ENCODE measurements at regions not wholly inside any gene's neighbourhood (a gene's known extent, or its start where the extent isn't known, plus 50 kb on each side); places are given as distances from the start of the nearest gene placed in this dataset.

- Histone ChIP-seq H3K9me3 (replicated peaks; ENCODE audit: control insufficient read depth, insufficient read depth, low read length) (no peaks in the 10 kb centered on the region), H3K4me3 (replicated peaks in 1 of 3; ENCODE audit: insufficient read depth in 1 of 3, low read depth in 1 of 3, low read length in 3 of 3) (no peak overlapping the region), H3K9ac (replicated peaks; ENCODE audit: extremely low read depth, insufficient read depth, low read length) (no peak overlapping the region), H3K27ac (ENCODE audit: insufficient read depth, low read depth, low read length) (no peak overlapping the region), H3K27me3 (ENCODE audit: control insufficient read depth in 2 of 2, insufficient read depth in 2 of 2, low read length in 2 of 2) (no peaks in the 10 kb centered on the region), H2AFZ (ENCODE audit: low read depth, low read length) (no peak overlapping the region), H3K79me2 (ENCODE audit: control insufficient read depth, insufficient read depth, low read length) (no peaks in the 10 kb centered on the region), H3K4me2 (ENCODE audit: insufficient read depth, low read length) (no peak overlapping the region), H3K4me1 (ENCODE audit: control insufficient read depth, extremely low read depth, insufficient read depth, low read length) (no peaks in the 10 kb centered on the region), H3K36me3 (ENCODE audit: control insufficient read depth in 2 of 2, extremely low read depth in 1 of 2, insufficient read depth in 2 of 2, low read length in 2 of 2) (no peaks in the 10 kb centered on the region), H4K20me1 (replicated peaks; ENCODE audit: control insufficient read depth, extremely low read depth, insufficient read depth, low read length) (no peaks in the 10 kb centered on the region), H3K9me1 (replicated peaks; ENCODE audit: control insufficient read depth, extremely low read depth, insufficient read depth, low read length) (no peaks in the 10 kb centered on the region)
- ChIA-PET CTCF (no interaction called here), POLR2A (no interaction called here)
- TF ChIP-seq FOS (IDR thresholded peaks at IDR 0.05; ENCODE audit: borderline replicate concordance, insufficient read depth, low read length) (no peak), MYC (IDR thresholded peaks at IDR 0.05; ENCODE audit: low read depth, low read length) (no peak), EZH2 (IDR thresholded peaks at IDR 0.05; ENCODE audit: borderline replicate concordance, low read depth, low read length, severe bottlenecking) (no peak), JUN (IDR thresholded peaks at IDR 0.05; ENCODE audit: borderline replicate concordance, insufficient read depth, insufficient read length, low read depth) (no peak), MAX (IDR thresholded peaks at IDR 0.05; ENCODE audit: insufficient read depth, insufficient read length) (no peak), POLR2A (IDR thresholded peaks at IDR 0.05; ENCODE audit: low read depth, low read length) (no peak)
- BruUV-seq (replicated peaks) = no TSS peak
- intact Hi-C loops (cut with micrococcal nuclease) (no loop called here), dilution Hi-C loops (cut with MboI; ENCODE audit: extremely low pct_ligation_motif_present, low sequenced_read_pairs) (no loop called here)
- FAIRE-seq = no peak
- no peak for DNase-seq (ENCODE audit: low read depth, low spot score)
Observed at GRCh38 chr16:51523400-51523799, 372.3 kb upstream of the SALL1 start.

DNA sequence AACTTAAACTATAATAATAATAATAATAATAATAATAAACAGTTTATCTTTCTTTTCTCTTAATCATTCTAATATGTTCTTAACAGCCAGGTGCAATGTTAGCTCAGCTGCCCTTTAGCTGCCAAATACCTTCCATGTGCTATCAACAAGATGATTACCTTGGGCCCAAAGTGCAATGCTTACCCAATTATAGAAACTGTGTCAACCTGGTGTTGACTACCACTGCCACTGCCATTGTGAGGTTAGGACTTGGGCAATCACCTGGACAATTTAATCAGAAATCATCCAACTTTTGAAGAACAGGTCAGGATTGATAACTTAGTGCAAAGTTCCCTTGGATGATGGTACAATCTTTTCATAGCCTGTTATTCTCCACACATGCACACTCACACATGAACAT lies 371.8 kb upstream of the SALL1 start:
- CTCF ChIA-PET = no interaction called here
- no peak for DNase-seq (ENCODE audit: low read depth, low spot score)

More for the DNA sequence above, 371.8 kb upstream of the SALL1 start:
- no peaks in the 10 kb centered on the region for H3K4me1 ChIP-seq (ENCODE audit: control insufficient read depth, extremely low read depth, insufficient read depth, low read length)
- no peaks in the 10 kb centered on the region for H3K9me1 ChIP-seq (replicated peaks; ENCODE audit: control insufficient read depth, extremely low read depth, insufficient read depth, low read length)
- H3K4me3 ChIP-seq (replicated peaks in 1 of 3; ENCODE audit: insufficient read depth in 1 of 3, low read depth in 1 of 3, low read length in 3 of 3) = no peak overlapping the region
- H4K20me1 ChIP-seq (replicated peaks; ENCODE audit: control insufficient read depth, extremely low read depth, insufficient read depth, low read length) = no peaks in the 10 kb centered on the region
- TF ChIP-seq POLR2A (IDR thresholded peaks at IDR 0.05; ENCODE audit: low read depth, low read length) (no peak), POLR2AphosphoS5 (IDR thresholded peaks at IDR 0.05; ENCODE audit: insufficient read depth, low read depth, low read length) (no peak), MYC (IDR thresholded peaks at IDR 0.05; ENCODE audit: low read depth, low read length) (no peak), GATA2 (IDR thresholded peaks at IDR 0.05; ENCODE audit: insufficient read depth, insufficient read length, low read depth, low read length) (no peak), FOS (IDR thresholded peaks at IDR 0.05; ENCODE audit: borderline replicate concordance, insufficient read depth, low read length) (no peak), JUN (IDR thresholded peaks at IDR 0.05; ENCODE audit: borderline replicate concordance, insufficient read depth, insufficient read length, low read depth) (no peak), MAX (IDR thresholded peaks at IDR 0.05; ENCODE audit: insufficient read depth, insufficient read length) (no peak), EZH2 (IDR thresholded peaks at IDR 0.05; ENCODE audit: borderline replicate concordance, low read depth, low read length, severe bottlenecking) (no peak)
- TF ChIP-seq, protein P1, sequence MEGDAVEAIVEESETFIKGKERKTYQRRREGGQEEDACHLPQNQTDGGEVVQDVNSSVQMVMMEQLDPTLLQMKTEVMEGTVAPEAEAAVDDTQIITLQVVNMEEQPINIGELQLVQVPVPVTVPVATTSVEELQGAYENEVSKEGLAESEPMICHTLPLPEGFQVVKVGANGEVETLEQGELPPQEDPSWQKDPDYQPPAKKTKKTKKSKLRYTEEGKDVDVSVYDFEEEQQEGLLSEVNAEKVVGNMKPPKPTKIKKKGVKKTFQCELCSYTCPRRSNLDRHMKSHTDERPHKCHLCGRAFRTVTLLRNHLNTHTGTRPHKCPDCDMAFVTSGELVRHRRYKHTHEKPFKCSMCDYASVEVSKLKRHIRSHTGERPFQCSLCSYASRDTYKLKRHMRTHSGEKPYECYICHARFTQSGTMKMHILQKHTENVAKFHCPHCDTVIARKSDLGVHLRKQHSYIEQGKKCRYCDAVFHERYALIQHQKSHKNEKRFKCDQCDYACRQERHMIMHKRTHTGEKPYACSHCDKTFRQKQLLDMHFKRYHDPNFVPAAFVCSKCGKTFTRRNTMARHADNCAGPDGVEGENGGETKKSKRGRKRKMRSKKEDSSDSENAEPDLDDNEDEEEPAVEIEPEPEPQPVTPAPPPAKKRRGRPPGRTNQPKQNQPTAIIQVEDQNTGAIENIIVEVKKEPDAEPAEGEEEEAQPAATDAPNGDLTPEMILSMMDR (IDR thresholded peaks at IDR 0.05; ENCODE audit: extremely low read depth in 1 of 2, insufficient read depth in 1 of 2, low read depth in 1 of 2, low read length in 2 of 2) = no peak
- H3K4me2 ChIP-seq (ENCODE audit: insufficient read depth, low read length) = no peak overlapping the region
- FAIRE-seq = no peak
- intact Hi-C loops (cut with micrococcal nuclease) (no loop called here), dilution Hi-C loops (cut with MboI; ENCODE audit: extremely low pct_ligation_motif_present, low sequenced_read_pairs) (no loop called here)
- H3K9ac ChIP-seq (replicated peaks; ENCODE audit: extremely low read depth, insufficient read depth, low read length) = no peak overlapping the region
- POLR2A ChIA-PET = no interaction called here
- no peaks in the 10 kb centered on the region for H3K36me3 ChIP-seq (ENCODE audit: control insufficient read depth in 2 of 2, extremely low read depth in 1 of 2, insufficient read depth in 2 of 2, low read length in 2 of 2)
- H2AFZ ChIP-seq (ENCODE audit: low read depth, low read length) = no peak overlapping the region
- no peak overlapping the region for H3K27ac ChIP-seq (ENCODE audit: insufficient read depth, low read depth, low read length)
- no peaks in the 10 kb centered on the region for H3K9me3 ChIP-seq (replicated peaks; ENCODE audit: control insufficient read depth, insufficient read depth, low read length)
- H3K27me3 ChIP-seq (ENCODE audit: control insufficient read depth in 2 of 2, insufficient read depth in 2 of 2, low read length in 2 of 2) = no peaks in the 10 kb centered on the region
- BruUV-seq (replicated peaks) = no TSS peak
- H3K79me2 ChIP-seq (ENCODE audit: control insufficient read depth, insufficient read depth, low read length) = no peaks in the 10 kb centered on the region

All from endothelial cell of umbilical vein (primary cell).